DMS153 treated with DMSO at 0.1 percent for 48 hours (cell line): ENCODE measurements at regions not wholly inside any gene's neighbourhood (a gene's known extent, or its start where the extent isn't known, plus 50 kb on each side); places are given as distances from the start of the nearest gene placed in this dataset.

Source experiments
- DNase-seq: peaks from one replicate; lab custom pipeline; 2025; ENCODE audit not compliant: unreplicated experiment; lab: John Stamatoyannopoulos, UW

- DNase-seq, result no peak
Measured at GRCh38 chr2:235390816-235391194, 103.0 kb upstream of the AGAP1 start.

GRCh38 chr2:235391921-235392615 lies 101.8 kb upstream of the AGAP1 start:
- DNase-seq, result no peak

GRCh38 chr2:235394278-235394828 lies 99.5 kb upstream of the AGAP1 start:
- DNase-seq, result no peak

GRCh38 chr2:235396071-235396846 lies 97.6 kb upstream of the AGAP1 start:
- DNase-seq, result no peak

GRCh38 chr2:235398321-235398720 lies 95.5 kb upstream of the AGAP1 start:
- DNase-seq, result no peak

GRCh38 chr2:235399895-235400294 lies 93.9 kb upstream of the AGAP1 start:
- no peak for DNase-seq

GRCh38 chr2:235402422-235402821 lies 91.4 kb upstream of the AGAP1 start:
- DNase-seq, result no peak

GRCh38 chr2:235405612-235406361 lies 88.1 kb upstream of the AGAP1 start:
- no peak for DNase-seq

GRCh38 chr2:235406430-235406829 lies 87.4 kb upstream of the AGAP1 start:
- DNase-seq, result no peak

GRCh38 chr2:235411905-235412485 lies 81.8 kb upstream of the AGAP1 start:
- DNase-seq, result no peak

- DNase-seq, result no peak
Measured at GRCh38 chr2:235413064-235413463, 80.8 kb upstream of the AGAP1 start.

- peak; percentile 88 for DNase-seq
Measured at GRCh38 chr2:235414422-235414821, 79.4 kb upstream of the AGAP1 start.

- DNase-seq, result peak; percentile 28
Measured at GRCh38 chr2:235416858-235417499, 76.9 kb upstream of the AGAP1 start.

GRCh38 chr2:235418918-235419317 lies 74.9 kb upstream of the AGAP1 start:
- no peak for DNase-seq

GRCh38 chr2:235419996-235420395 lies 73.8 kb upstream of the AGAP1 start:
- no peak for DNase-seq

GRCh38 chr2:235421618-235422017 lies 72.2 kb upstream of the AGAP1 start:
- no peak for DNase-seq

- DNase-seq, result no peak
Measured at GRCh38 chr2:235430366-235431083, 63.3 kb upstream of the AGAP1 start.

GRCh38 chr2:235432741-235433520 lies 60.9 kb upstream of the AGAP1 start:
- DNase-seq, result no peak

- no peak for DNase-seq
Measured at GRCh38 chr2:235433860-235434259, 60.0 kb upstream of the AGAP1 start.
